PC-3 (cell line): ENCODE measurements at regions not wholly inside any gene's neighbourhood (a gene's known extent, or its start where the extent isn't known, plus 50 kb on each side); places are given as distances from the start of the nearest gene placed in this dataset.
A peak's percentile ranks its signal among the peaks of the same experiment; 100 is the strongest.
"Not testable (repeated sequence)": the region's sequence is repeated elsewhere in the genome, so short reads cannot be mapped to it uniquely, and the experiment has no call there.

Experiments
- ATAC-seq: fragments of 200-7000 bp; cut with Tn5 transposase; 2 replicates; pipeline ENCODE4 v1.9.1; 2020; ENCODE audit warnings: mild to moderate bottlenecking, moderate library complexity
- BruUV-seq: library from RNA; stranded (reverse); fragments of 400-500 nt; replicated peaks from 2 replicates; lab custom pipeline; 2021; lab: Mats Ljungman, UMichigan
- CTCF ChIA-PET: fragments of 300-600 bp; sonication (Branson Sonifier 250); formaldehyde crosslinking; loops from one replicate; lab custom pipeline; 2022; ENCODE audit warnings: antibody characterized with exemption; lab: Charles Lee
- POLR2A ChIA-PET: fragments of 300-600 bp; sonication (Branson Sonifier 250); formaldehyde crosslinking; loops from one replicate; lab custom pipeline; 2022; ENCODE audit warnings: antibody characterized with exemption; ENCODE audit not compliant: unreplicated experiment; lab: Charles Lee
- DNase-seq: peaks from one replicate; pipeline ENCODE4 v3.0.0-alpha.2; 2015
- H2AFZ ChIP-seq: fragments of 300-600 bp; sonication (generic); 2 replicates; pipeline ENCODE4 v1.6.0; 2016; ENCODE audit warnings: antibody characterized with exemption, low read length
- H3F3A ChIP-seq: fragments of 300-600 bp; sonication (generic); one replicate; pipeline ENCODE4 v1.6.0; 2017; ENCODE audit warnings: antibody characterized with exemption, low read length, control low read depth, mild to moderate bottlenecking; ENCODE audit not compliant: unreplicated experiment
- H3K27ac ChIP-seq: fragments of 300-600 bp; sonication (generic); 2 replicates; pipeline ENCODE4 v1.5.1; 2016; ENCODE audit warnings: mild to moderate bottlenecking, low read length
- H3K27me3 ChIP-seq: fragments of 300-600 bp; sonication (generic); 2 replicates; pipeline ENCODE4 v1.6.1; 2016; ENCODE audit warnings: low read length, mixed read lengths
- H3K36me3 ChIP-seq: fragments of 300-600 bp; sonication (generic); 2 replicates; pipeline ENCODE4 v1.6.1; 2016; ENCODE audit warnings: low read depth, mixed run types, low read length, mixed read lengths
- H3K4me1 ChIP-seq: fragments of 300-600 bp; sonication (generic); 2 replicates; pipeline ENCODE4 v1.5.1; 2016; ENCODE audit warnings: low read length; ENCODE audit not compliant: insufficient read depth
- H3K4me2 ChIP-seq: fragments of 300-600 bp; sonication (generic); 2 replicates; pipeline ENCODE4 v1.6.0; 2016; ENCODE audit warnings: low read length
- H3K4me3 ChIP-seq: fragments of 300-600 bp; sonication (generic); 2 replicates; pipeline ENCODE4 v1.5.1; 2016; ENCODE audit warnings: mild to moderate bottlenecking, low read length, mixed read lengths
- H3K79me2 ChIP-seq: fragments of 300-600 bp; sonication (generic); 2 replicates; pipeline ENCODE4 v1.6.1; 2017; ENCODE audit warnings: low read length, mixed read lengths
- H3K9ac ChIP-seq: fragments of 300-600 bp; sonication (generic); 2 replicates; pipeline ENCODE4 v1.6.0; 2016; ENCODE audit warnings: mild to moderate bottlenecking, low read length
- H3K9me2 ChIP-seq: fragments of 300-600 bp; sonication (generic); replicated peaks from 2 replicates; pipeline ENCODE4 v1.6.1; 2016; ENCODE audit warnings: mixed run types, low read length, mixed read lengths
- H3K9me3 ChIP-seq: fragments of 300-600 bp; sonication (generic); 2 replicates; pipeline ENCODE4 v1.6.1; 2016; ENCODE audit warnings: low read length, mixed read lengths
- H4K20me1 ChIP-seq: fragments of 300-600 bp; sonication (generic); 2 replicates; pipeline ENCODE4 v1.6.1; 2016; ENCODE audit warnings: low read length, mixed read lengths
- EZH2 ChIP-seq: fragments of 300-600 bp; sonication (generic); IDR thresholded peaks from one replicate; pipeline ENCODE4 v1.6.1; 2017; ENCODE audit warnings: antibody characterized with exemption, mild to moderate bottlenecking, low read length; ENCODE audit not compliant: unreplicated experiment
- EZH2phosphoT487 ChIP-seq: fragments of 300-600 bp; sonication (generic); IDR thresholded peaks from 2 replicates; pipeline ENCODE4 v1.6.1; 2018; ENCODE audit warnings: mild to moderate bottlenecking, antibody characterized with exemption, low read length, borderline replicate concordance
- intact Hi-C: fragments of 100-400 bp; cut with micrococcal nuclease; formaldehyde crosslinking; loops from 2 replicates; pipeline ENCODE4 v1.9.0; 2023
- TF ChIP-seq, protein P1 (sequence below): fragments of 300-600 bp; sonication (generic); conservative IDR thresholded peaks from 2 replicates; pipeline ENCODE4 v1.5.1; 2017; ENCODE audit warnings: antibody characterized with exemption, low read depth, mild to moderate bottlenecking, low read length

DNA sequence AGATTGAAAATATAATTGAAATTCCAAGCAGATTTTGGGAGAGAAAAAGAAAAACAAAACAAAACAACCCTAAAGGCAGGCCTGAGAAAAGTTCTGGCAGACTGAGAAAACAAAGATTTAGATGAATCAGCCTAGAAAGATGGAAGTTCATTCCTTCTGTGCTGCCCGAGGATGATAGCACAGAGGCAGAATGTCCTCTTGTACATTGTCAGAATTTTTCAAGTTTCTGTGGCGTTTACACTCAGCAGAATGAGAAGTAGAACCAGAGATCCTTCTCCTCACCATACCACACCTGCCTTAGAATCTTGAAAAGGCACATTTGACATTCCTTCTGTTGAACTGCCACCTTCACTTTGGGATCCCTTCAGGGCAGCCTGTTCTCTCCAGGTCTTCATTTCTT lies 62.5 kb upstream of the IZUMO1R start:
- Histone ChIP-seq H3K9me2 (no peaks in the 10 kb centered on the region), H3K9ac (no peak overlapping the region), H3K79me2 (no peaks in the 10 kb centered on the region), H3K4me3 (no peak overlapping the region), H3K36me3 (no peaks in the 10 kb centered on the region), H4K20me1 (no peaks in the 10 kb centered on the region), H3K9me3 (no peaks in the 10 kb centered on the region), H3K27me3 (no peaks in the 10 kb centered on the region), H3K4me2 (no peak overlapping the region), H3F3A (no peaks in the 10 kb centered on the region), H3K27ac (no peak overlapping the region), H2AFZ (no peak overlapping the region), H3K4me1 (no peaks in the 10 kb centered on the region)
- ATAC-seq (no peak), DNase-seq (no peak)
- ChIA-PET POLR2A (no interaction called here), CTCF (no interaction called here)
- intact Hi-C loops = no loop called here
- TF ChIP-seq EZH2 (no peak), EZH2phosphoT487 (no peak)
- TF ChIP-seq, protein P1, sequence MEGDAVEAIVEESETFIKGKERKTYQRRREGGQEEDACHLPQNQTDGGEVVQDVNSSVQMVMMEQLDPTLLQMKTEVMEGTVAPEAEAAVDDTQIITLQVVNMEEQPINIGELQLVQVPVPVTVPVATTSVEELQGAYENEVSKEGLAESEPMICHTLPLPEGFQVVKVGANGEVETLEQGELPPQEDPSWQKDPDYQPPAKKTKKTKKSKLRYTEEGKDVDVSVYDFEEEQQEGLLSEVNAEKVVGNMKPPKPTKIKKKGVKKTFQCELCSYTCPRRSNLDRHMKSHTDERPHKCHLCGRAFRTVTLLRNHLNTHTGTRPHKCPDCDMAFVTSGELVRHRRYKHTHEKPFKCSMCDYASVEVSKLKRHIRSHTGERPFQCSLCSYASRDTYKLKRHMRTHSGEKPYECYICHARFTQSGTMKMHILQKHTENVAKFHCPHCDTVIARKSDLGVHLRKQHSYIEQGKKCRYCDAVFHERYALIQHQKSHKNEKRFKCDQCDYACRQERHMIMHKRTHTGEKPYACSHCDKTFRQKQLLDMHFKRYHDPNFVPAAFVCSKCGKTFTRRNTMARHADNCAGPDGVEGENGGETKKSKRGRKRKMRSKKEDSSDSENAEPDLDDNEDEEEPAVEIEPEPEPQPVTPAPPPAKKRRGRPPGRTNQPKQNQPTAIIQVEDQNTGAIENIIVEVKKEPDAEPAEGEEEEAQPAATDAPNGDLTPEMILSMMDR = no peak
- BruUV-seq = no TSS peak

DNA sequence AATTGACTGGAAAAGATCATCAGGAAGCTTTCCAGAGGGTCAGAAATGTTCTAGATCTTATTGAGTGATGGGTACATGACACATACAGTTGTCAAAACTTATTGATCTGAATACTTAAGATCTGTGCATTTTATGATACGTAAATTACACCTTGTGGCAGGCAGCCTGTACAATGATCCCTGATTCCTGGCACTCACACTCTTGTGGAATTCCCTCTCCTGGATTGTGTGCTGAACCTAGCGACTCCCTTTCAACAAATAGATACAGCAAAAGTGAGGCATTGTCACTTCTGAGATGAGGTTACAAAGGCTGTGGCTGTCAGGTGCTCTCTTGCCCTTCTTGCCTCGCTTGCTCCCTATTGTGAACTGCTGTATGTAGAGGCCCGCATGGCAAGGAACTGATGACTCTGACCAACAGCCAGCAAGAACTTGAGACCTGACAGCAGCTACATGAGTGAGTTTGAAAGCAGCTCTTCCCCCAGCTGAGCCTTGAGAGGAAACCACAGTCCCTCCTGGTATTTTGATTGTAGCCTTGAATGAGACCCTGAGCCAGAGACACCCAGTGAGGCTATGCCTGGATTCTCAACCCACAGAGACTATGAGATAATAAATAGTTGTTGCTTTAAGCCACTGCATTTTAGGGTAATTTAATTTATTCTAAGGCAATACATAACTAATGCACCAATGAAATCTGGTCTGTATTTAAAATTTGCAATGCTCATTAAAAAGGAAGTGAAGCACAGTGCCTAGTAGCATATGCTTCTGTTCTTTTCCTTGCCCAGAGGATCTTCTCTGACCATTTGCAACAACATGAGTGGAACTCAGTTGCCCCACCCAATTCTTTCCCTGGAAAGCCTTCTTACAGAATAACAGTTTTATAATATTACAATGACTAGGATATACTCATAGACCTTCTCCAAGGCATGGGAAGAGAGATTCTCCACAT lies 60.5 kb upstream of the IZUMO1R start:
- TF ChIP-seq EZH2 (no peak), EZH2phosphoT487 (no peak)
- TF ChIP-seq, protein P1 = no peak

DNA sequence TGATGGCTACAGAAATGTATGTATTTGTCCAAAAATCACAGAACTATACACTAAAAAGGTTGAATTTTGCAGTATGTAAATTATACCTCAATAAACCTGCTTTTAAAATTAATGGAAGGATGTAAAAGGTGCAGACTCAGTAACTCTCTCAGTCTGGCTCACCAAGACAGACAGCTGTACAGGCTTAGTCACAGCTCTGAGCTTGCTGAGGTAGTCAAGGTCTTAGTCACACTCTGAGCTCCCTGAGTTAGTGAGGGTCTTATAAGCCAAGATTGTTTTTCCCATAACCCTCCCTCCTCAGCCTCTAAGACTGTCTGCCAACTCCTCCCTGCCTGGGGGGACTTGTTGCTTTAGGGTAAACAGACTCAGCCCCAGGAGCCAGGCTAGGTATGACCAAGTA lies 59.3 kb upstream of the IZUMO1R start:
- Histone ChIP-seq H3K27ac (no peak overlapping the region), H3F3A (no peaks in the 10 kb centered on the region), H3K9me3 (no peaks in the 10 kb centered on the region), H3K9ac (no peak overlapping the region), H3K4me2 (no peak overlapping the region), H3K79me2 (no peaks in the 10 kb centered on the region), H3K9me2 (no peaks in the 10 kb centered on the region), H3K4me1 (no peaks in the 10 kb centered on the region), H4K20me1 (no peaks in the 10 kb centered on the region), H3K36me3 (no peaks in the 10 kb centered on the region), H3K27me3 (no peaks in the 10 kb centered on the region), H3K4me3 (no peak overlapping the region), H2AFZ (no peak overlapping the region)
- intact Hi-C loops = loop anchor here (5.0 kb wide), 1 partner anchor 252 kb away; no protein-coding TSS in a partner anchor
- ChIA-PET POLR2A (no interaction called here), CTCF (no interaction called here)
- TF ChIP-seq EZH2phosphoT487 (no peak), EZH2 (no peak)
- TF ChIP-seq, protein P1 = no peak
- no TSS peak for BruUV-seq
- ATAC-seq = no peak
- DNase-seq = peak; percentile 36

More for the DNA sequence above, 60.5 kb upstream of the IZUMO1R start:
- no peaks in the 10 kb centered on the region for H4K20me1 ChIP-seq
- H3K4me3 ChIP-seq = no peak overlapping the region
- H3K4me2 ChIP-seq = no peak overlapping the region
- ChIA-PET POLR2A (no interaction called here), CTCF (no interaction called here)
- H2AFZ ChIP-seq = no peak overlapping the region
- ATAC-seq (no peak), DNase-seq (no peak)
- H3K27ac ChIP-seq = no peak overlapping the region
- BruUV-seq = no TSS peak
- no peaks in the 10 kb centered on the region for H3F3A ChIP-seq
- intact Hi-C loops = no loop called here
- H3K79me2 ChIP-seq = no peaks in the 10 kb centered on the region
- no peaks in the 10 kb centered on the region for H3K36me3 ChIP-seq
- no peaks in the 10 kb centered on the region for H3K9me3 ChIP-seq
- no peak overlapping the region for H3K9ac ChIP-seq
- H3K27me3 ChIP-seq = no peaks in the 10 kb centered on the region
- no peaks in the 10 kb centered on the region for H3K4me1 ChIP-seq
- H3K9me2 ChIP-seq = no peaks in the 10 kb centered on the region

DNA sequence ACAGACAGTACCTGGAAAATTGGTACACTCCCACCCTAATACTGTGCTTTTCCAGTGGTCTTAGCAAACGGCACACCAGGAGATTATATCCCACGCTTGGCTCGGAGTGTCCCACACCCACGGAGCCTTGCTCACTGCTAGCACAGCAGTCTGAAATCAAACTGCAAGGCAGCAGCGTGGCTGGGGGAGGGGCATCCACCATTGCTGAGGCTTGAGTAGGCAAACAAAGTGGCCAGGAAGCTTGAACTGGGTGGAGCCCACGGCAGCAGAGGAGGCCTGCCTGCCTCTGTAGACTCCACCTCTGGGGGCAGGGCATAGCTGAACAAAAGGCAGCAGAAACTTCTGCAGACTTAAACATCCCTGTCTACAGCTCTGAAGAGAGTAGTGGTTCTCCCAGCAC lies 56.1 kb upstream of the IZUMO1R start:
- BruUV-seq, H2AFZ ChIP-seq, H4K20me1 ChIP-seq, H3K27me3 ChIP-seq, H3K27ac ChIP-seq, H3K9me3 ChIP-seq, H3F3A ChIP-seq, H3K4me1 ChIP-seq, H3K9me2 ChIP-seq, H3K36me3 ChIP-seq, CTCF ChIA-PET, H3K4me3 ChIP-seq, H3K9ac ChIP-seq, DNase-seq, H3K4me2 ChIP-seq, H3K79me2 ChIP-seq, ATAC-seq: not testable (repeated sequence)
- POLR2A ChIA-PET = interaction anchor here (0.6 kb wide), 1 partner anchor 262 kb away, joined by 8 read pairs; no protein-coding TSS in a partner anchor
- intact Hi-C loops = loop anchor here (5.0 kb wide), 1 partner anchor 249 kb away; no protein-coding TSS in a partner anchor
